ENCODE measurements at regions not wholly inside any gene's neighbourhood (a gene's known extent, or its start where the extent isn't known, plus 50 kb on each side); places are given as distances from the start of the nearest gene placed in this dataset.

DNA sequence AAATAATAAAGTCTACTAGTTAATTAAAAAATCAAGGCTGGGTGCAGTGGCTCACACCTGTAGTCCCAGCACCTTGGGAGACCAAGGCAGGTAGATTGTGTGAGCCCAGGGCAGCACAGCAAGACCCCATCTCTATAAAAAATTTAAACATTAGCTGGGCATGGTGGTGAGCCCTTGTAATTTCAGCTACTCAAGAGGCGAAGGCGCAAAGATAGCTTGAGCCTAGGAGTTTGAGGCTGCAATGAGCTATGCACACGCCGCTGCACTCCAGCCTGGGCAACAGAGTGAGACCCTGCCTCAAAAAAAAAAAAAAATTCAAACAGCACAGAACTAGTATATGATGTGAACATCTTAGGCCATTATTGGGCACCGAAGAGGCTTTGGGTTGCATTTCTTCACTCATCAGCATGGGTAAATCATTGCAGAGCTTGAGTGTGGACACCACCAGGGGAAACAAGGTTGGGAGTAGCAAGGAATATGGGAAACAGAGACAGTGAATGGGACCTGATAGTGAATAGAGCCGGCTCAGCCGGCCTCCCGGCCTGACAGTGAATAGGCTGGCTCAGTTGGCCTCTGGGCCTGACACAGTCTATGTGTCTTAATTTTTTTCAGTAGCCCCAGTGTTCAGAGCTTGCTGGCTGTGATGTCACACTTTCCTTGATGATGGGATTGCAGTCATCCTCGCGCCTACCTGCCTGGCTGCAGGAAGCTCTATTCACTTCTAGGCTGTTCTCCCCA, 89.1 kb upstream of the ERRFI1 start:
- no peak overlapping the region for H2AFZ ChIP-seq (ENCODE audit: low read length, unreplicated experiment)

DNA sequence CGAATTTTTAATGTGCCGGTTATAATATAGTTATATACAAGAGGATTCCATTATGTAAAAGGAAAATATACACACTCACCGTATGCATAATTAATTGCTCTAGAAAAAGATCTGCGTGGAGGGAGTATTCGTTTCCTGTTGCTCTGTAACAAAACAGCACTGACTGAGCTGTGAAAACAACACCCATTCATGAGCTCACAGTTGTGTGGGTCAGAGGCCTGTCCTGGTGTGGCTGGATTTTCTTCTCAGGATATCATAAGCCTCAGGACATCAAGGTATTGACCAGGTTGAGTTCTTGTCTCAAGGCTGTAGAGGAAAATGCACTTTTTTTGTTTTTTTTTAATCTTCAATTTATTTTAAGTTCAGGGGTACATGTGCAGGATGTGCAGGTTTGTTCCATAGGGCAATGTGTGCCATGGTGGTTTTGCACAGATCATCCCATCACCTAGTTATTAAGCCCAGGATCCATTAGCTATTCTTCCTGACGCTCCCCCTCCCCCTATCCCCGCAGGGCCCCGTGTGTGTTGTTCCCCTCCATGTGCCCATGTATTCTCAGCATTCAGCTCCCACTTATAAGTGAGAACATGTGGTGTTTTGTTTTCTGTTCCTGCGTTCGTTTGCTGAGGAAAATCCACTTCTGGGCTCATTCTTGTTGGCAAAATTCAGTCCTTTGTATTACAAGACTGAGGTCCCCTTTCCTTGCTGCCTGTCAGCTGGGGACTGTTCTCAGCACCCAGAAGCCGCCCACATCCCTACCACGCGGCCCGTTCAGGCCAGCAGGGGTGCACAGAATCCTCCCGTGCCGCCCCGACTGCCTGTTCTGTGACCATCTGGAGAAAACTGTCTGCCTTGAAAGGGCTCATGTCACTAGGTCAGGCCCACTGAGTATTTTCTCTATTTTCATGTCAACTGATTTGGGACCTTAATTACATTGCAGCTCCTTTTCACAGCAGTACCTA, 87.4 kb upstream of the ERRFI1 start:
- H3K36me3 ChIP-seq (ENCODE audit: insufficient read depth, low read length) = 0 out of 2 replicates have a peak, but pooled peaks cover 7% of the 10 kb centered on the region
- no peaks in the 10 kb centered on the region for H3K79me2 ChIP-seq (ENCODE audit: control insufficient read depth, insufficient read depth, low read length, unreplicated experiment)
- H3K4me3 ChIP-seq (ENCODE audit: low read depth, low read length) = no peak overlapping the region
- H3K27me3 ChIP-seq (ENCODE audit: insufficient read depth, low read length) = no peaks in the 10 kb centered on the region
- H3K27ac ChIP-seq (ENCODE audit: low read depth, low read length) = no peak overlapping the region
- H3K4me1 ChIP-seq (ENCODE audit: control insufficient read depth, insufficient read depth, low read length, unreplicated experiment) = peaks cover 27% of the 10 kb centered on the region
- no peak overlapping the region for H2AFZ ChIP-seq (ENCODE audit: low read length, unreplicated experiment)

More for the DNA sequence above, 89.1 kb upstream of the ERRFI1 start:
- Histone ChIP-seq H3K4me3 (ENCODE audit: low read depth, low read length) (no peak overlapping the region), H3K27me3 (ENCODE audit: insufficient read depth, low read length) (no peaks in the 10 kb centered on the region), H3K27ac (ENCODE audit: low read depth, low read length) (no peak overlapping the region), H3K79me2 (ENCODE audit: control insufficient read depth, insufficient read depth, low read length, unreplicated experiment) (no peaks in the 10 kb centered on the region), H3K4me1 (ENCODE audit: control insufficient read depth, insufficient read depth, low read length, unreplicated experiment) (peaks cover 31% of the 10 kb centered on the region), H3K36me3 (ENCODE audit: insufficient read depth, low read length) (0 out of 2 replicates have a peak, but pooled peaks cover 2% of the 10 kb centered on the region)

DNA sequence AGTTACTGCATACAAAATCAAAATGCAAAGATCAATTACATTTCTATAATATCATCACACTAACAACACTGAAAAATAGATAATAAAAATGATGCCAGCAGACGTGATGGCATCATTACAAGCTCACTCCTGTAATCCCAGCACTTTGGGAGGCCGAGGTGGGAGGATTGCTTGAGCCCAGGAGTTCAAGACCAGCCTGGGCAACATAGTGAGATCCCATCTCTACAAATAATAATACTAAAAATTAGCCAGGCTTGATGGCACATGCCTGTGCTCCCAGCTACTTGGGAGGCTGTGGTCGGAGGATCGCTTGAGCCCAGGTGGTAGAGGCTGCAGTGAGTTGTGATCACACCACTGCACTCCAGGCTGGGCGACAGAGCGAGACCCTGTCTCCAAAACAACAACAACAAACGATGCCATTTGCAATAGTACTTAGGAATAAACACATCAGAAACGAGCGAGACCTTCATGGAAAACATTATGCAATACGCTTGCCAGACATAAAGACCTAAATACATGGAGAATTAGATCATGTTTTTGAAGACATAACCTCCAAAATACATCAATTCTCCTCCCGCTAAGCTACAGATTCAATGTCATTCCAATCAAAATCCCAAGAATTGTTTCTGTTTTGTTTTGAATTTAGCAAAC, 86.6 kb upstream of the ERRFI1 start:
- H2AFZ ChIP-seq (ENCODE audit: low read length, unreplicated experiment) = no peak overlapping the region
- no peak overlapping the region for H3K4me3 ChIP-seq (ENCODE audit: low read depth, low read length)
- H3K27ac ChIP-seq (ENCODE audit: low read depth, low read length) = no peak overlapping the region
- H3K27me3 ChIP-seq (ENCODE audit: insufficient read depth, low read length) = no peaks in the 10 kb centered on the region
- H3K36me3 ChIP-seq (ENCODE audit: insufficient read depth, low read length) = 0 out of 2 replicates have a peak, but pooled peaks cover 7% of the 10 kb centered on the region
- H3K79me2 ChIP-seq (ENCODE audit: control insufficient read depth, insufficient read depth, low read length, unreplicated experiment) = no peaks in the 10 kb centered on the region
- H3K4me1 ChIP-seq (ENCODE audit: control insufficient read depth, insufficient read depth, low read length, unreplicated experiment) = peaks cover 19% of the 10 kb centered on the region

GRCh38 chr1:8111560-8111959, 85.5 kb upstream of the ERRFI1 start:
- Histone ChIP-seq H3K27ac (ENCODE audit: low read depth, low read length) (no peak overlapping the region), H3K36me3 (ENCODE audit: insufficient read depth, low read length) (0 out of 2 replicates have a peak, but pooled peaks cover 7% of the 10 kb centered on the region), H3K79me2 (ENCODE audit: control insufficient read depth, insufficient read depth, low read length, unreplicated experiment) (no peaks in the 10 kb centered on the region), H3K4me1 (ENCODE audit: control insufficient read depth, insufficient read depth, low read length, unreplicated experiment) (peaks cover 12% of the 10 kb centered on the region), H3K4me3 (ENCODE audit: low read depth, low read length) (no peak overlapping the region), H3K27me3 (ENCODE audit: insufficient read depth, low read length) (no peaks in the 10 kb centered on the region), H2AFZ (ENCODE audit: low read length, unreplicated experiment) (no peak overlapping the region)

DNA sequence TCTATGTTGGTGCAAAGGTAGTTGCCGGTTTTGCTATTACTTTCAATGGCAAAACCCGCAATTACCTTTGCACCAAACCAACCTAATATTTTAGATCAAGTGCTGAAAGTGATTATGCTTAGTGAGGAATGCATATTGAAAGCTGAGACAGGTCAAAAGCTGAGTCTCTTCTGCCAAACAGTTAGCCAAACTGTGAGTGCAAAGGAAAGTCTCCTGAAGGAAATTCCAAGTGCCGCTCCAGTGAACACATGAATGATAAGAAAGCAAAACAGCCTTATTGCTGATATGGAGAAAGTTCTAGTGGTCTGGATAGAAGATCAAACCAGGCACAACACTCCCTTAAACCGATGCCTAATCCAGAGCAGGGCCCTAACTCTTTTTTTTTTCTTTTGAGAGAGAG, 83.1 kb upstream of the ERRFI1 start:
- no peak overlapping the region for H2AFZ ChIP-seq (ENCODE audit: low read length, unreplicated experiment)
- 0 out of 2 replicates have a peak, but pooled peaks cover 7% of the 10 kb centered on the region for H3K36me3 ChIP-seq (ENCODE audit: insufficient read depth, low read length)
- H3K27me3 ChIP-seq (ENCODE audit: insufficient read depth, low read length) = no peaks in the 10 kb centered on the region
- H3K4me1 ChIP-seq (ENCODE audit: control insufficient read depth, insufficient read depth, low read length, unreplicated experiment) = peaks cover 3% of the 10 kb centered on the region
- H3K27ac ChIP-seq (ENCODE audit: low read depth, low read length) = no peak overlapping the region
- no peak overlapping the region for H3K4me3 ChIP-seq (ENCODE audit: low read depth, low read length)
- H3K79me2 ChIP-seq (ENCODE audit: control insufficient read depth, insufficient read depth, low read length, unreplicated experiment) = no peaks in the 10 kb centered on the region

GRCh38 chr1:8107897-8108296, 81.8 kb upstream of the ERRFI1 start:
- no peak overlapping the region for H3K27ac ChIP-seq (ENCODE audit: low read depth, low read length)
- H3K36me3 ChIP-seq (ENCODE audit: insufficient read depth, low read length) = 0 out of 2 replicates have a peak, but pooled peaks cover 7% of the 10 kb centered on the region
- H3K79me2 ChIP-seq (ENCODE audit: control insufficient read depth, insufficient read depth, low read length, unreplicated experiment) = no peaks in the 10 kb centered on the region
- peaks cover 3% of the 10 kb centered on the region for H3K4me1 ChIP-seq (ENCODE audit: control insufficient read depth, insufficient read depth, low read length, unreplicated experiment)
- no peak overlapping the region for H3K4me3 ChIP-seq (ENCODE audit: low read depth, low read length)
- H3K27me3 ChIP-seq (ENCODE audit: insufficient read depth, low read length) = no peaks in the 10 kb centered on the region
- no peak overlapping the region for H2AFZ ChIP-seq (ENCODE audit: low read length, unreplicated experiment)

- no peaks in the 10 kb centered on the region for H3K36me3 ChIP-seq (ENCODE audit: insufficient read depth, low read length)
- H3K4me3 ChIP-seq (ENCODE audit: low read depth, low read length) = no peak overlapping the region
- no peaks in the 10 kb centered on the region for H3K27me3 ChIP-seq (ENCODE audit: insufficient read depth, low read length)
- H3K27ac ChIP-seq (ENCODE audit: low read depth, low read length) = no peak overlapping the region
- no peak overlapping the region for H2AFZ ChIP-seq (ENCODE audit: low read length, unreplicated experiment)
- H3K4me1 ChIP-seq (ENCODE audit: control insufficient read depth, insufficient read depth, low read length, unreplicated experiment) = peaks cover 3% of the 10 kb centered on the region
- no peaks in the 10 kb centered on the region for H3K79me2 ChIP-seq (ENCODE audit: control insufficient read depth, insufficient read depth, low read length, unreplicated experiment)
Observed at GRCh38 chr1:8104278-8105236, 78.4 kb upstream of the ERRFI1 start.

DNA sequence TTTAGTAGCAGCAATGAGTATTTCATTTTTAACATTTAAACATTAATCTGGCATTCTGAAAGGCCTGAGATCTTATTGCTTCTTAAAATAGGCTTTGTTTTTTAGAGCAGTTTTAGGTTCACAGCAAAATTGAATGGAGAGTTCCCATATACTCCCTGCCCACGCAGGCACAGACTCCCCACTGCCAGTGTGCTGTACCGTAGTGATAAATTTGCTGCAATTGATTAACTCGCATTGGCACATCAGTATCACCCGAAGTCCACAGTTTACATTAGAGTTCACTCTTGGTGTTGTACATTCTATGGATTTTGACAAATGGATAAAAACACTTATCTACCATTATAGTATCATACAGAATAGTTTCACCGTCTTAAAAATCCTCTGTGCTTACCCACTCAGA, 71.8 kb upstream of the ERRFI1 start:
- Histone ChIP-seq H3K27me3 (ENCODE audit: insufficient read depth, low read length) (no peaks in the 10 kb centered on the region), H3K36me3 (ENCODE audit: insufficient read depth, low read length) (no peaks in the 10 kb centered on the region), H2AFZ (ENCODE audit: low read length, unreplicated experiment) (no peak overlapping the region), H3K4me3 (ENCODE audit: low read depth, low read length) (no peak overlapping the region; the same call in 1 of the 2 replicates), H3K27ac (ENCODE audit: low read depth, low read length) (peak overlapping the region; percentile 99), H3K79me2 (ENCODE audit: control insufficient read depth, insufficient read depth, low read length, unreplicated experiment) (no peaks in the 10 kb centered on the region), H3K4me1 (ENCODE audit: control insufficient read depth, insufficient read depth, low read length, unreplicated experiment) (peaks cover 45% of the 10 kb centered on the region)

DNA sequence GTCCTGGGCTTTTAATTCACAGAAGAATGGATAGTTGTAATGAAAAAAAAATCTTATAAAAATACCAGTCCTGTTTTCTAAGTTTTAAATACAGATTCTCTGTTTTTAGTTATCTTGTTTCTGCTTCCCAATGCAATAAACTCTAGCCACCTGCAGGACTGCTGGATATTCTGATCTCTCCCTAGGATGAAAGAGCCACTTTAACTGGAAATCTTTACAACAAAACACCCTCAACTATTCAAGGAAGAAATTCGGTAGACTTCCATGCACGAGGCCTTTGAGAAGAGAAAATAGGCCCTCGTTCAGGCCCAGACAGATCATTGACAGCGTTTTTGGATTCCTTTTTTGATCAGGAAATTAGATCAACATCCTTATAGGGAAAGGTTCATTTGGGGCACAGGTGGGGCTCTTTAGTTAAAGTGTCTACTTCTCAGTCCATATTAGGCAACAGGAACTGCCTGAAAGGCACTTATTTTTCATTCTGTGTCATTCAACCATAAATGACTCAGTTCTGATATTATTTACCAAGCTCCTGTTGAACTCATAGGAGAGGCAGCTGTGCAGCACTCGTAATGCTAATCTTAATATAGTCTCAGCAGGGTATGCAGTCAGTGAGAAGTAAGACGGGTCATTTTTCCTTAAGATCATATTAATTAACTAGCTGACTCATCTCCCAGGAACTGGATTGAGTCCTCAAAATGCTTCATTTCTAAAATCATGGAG, 71.1 kb upstream of the ERRFI1 start:
- Histone ChIP-seq H3K4me1 (ENCODE audit: control insufficient read depth, insufficient read depth, low read length, unreplicated experiment) (peaks cover 45% of the 10 kb centered on the region), H3K36me3 (ENCODE audit: insufficient read depth, low read length) (no peaks in the 10 kb centered on the region), H3K27ac (ENCODE audit: low read depth, low read length) (peak overlapping the region; percentile 99), H3K79me2 (ENCODE audit: control insufficient read depth, insufficient read depth, low read length, unreplicated experiment) (no peaks in the 10 kb centered on the region), H3K27me3 (ENCODE audit: insufficient read depth, low read length) (no peaks in the 10 kb centered on the region), H3K4me3 (ENCODE audit: low read depth, low read length) (peak overlapping the region; percentile 25), H2AFZ (ENCODE audit: low read length, unreplicated experiment) (no peak overlapping the region)
